WI38 (cell line): ENCODE measurements at regions not wholly inside any gene's neighbourhood (a gene's known extent, or its start where the extent isn't known, plus 50 kb on each side); places are given as distances from the start of the nearest gene placed in this dataset.

Experiments used
- H3K4me3 ChIP-seq: 2 replicates; pipeline ENCODE4 v1.5.1; 2011; ENCODE audit warnings: low read depth, mild to moderate bottlenecking, control low read depth, low read length
- CTCF ChIP-seq: IDR thresholded peaks from 2 replicates; pipeline ENCODE4 v1.5.1; 2012; ENCODE audit warnings: low read depth, mild to moderate bottlenecking, control low read depth, low read length

GRCh38 chr10:105986912-105987635 lies 1177.4 kb downstream of the SORCS1 start:
- TF ChIP-seq CTCF = no peak
- no peak overlapping the region for H3K4me3 ChIP-seq

GRCh38 chr10:105986486-105986885 lies 1178.0 kb downstream of the SORCS1 start:
- no peak for TF ChIP-seq CTCF
- no peak overlapping the region for H3K4me3 ChIP-seq

DNA sequence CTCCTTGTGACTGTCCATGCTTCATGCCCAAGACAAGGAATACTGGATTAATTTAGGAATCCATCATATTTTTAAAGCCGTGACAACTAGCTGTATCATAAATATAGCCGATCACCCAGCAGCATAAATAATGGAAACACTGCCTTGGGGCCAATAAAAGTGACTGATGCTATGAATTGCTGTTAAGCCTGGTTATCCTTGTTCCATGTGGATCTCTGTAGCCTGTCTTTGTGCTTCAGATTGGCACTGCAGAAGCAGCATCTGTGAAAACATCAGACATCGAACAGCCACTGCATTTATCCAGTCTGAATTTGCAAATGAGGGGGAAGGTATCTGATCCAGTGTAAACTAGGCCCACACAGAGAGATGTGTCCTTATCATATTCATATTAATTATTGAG lies 1181.8 kb downstream of the SORCS1 start:
- no peak for TF ChIP-seq CTCF

GRCh38 chr10:105981679-105982078 lies 1182.8 kb downstream of the SORCS1 start:
- no peak for TF ChIP-seq CTCF
- H3K4me3 ChIP-seq = no peak overlapping the region

More for the DNA sequence above, 1181.8 kb downstream of the SORCS1 start:
- H3K4me3 ChIP-seq = no peak overlapping the region

- no peak overlapping the region for H3K4me3 ChIP-seq
- TF ChIP-seq CTCF = no peak
Measured at GRCh38 chr10:105974803-105975456, 1189.6 kb downstream of the SORCS1 start.

DNA sequence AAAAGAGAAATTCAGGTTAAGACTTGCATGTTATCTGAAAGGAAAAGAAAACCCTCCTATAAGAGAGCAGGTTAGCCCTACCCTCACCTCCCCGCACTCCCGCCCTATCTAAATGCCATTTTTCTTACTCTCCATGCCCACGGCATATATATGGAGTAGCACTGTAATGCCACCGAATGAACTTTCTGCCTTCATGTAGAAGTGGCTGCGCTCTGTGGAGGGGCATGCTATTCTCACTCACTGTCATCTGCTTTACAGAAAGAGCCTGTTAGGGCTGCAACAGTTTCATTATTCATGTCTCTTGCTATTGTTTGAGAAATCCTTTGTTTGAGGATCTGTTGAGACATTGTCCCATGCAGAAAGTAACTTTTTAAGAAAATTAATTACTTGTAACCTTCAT lies 1190.6 kb downstream of the SORCS1 start:
- no peak overlapping the region for H3K4me3 ChIP-seq
- no peak for TF ChIP-seq CTCF

- no peak for TF ChIP-seq CTCF
- no peak overlapping the region for H3K4me3 ChIP-seq
Measured at GRCh38 chr10:105973360-105973759, 1191.1 kb downstream of the SORCS1 start.
